PC-9 (cell line): ENCODE measurements at regions not wholly inside any gene's neighbourhood (a gene's known extent, or its start where the extent isn't known, plus 50 kb on each side); places are given as distances from the start of the nearest gene placed in this dataset.

Experiments
- BruUV-seq: library from RNA; stranded (reverse); fragments of 400-500 nt; replicated peaks from 2 replicates; lab custom pipeline; 2021; lab: Mats Ljungman, UMichigan
- CTCF ChIA-PET: fragments of 300-600 bp; sonication (Branson Sonifier 250); formaldehyde crosslinking; loops from one replicate; lab custom pipeline; 2022; ENCODE audit warnings: antibody characterized with exemption; lab: Charles Lee
- POLR2A ChIA-PET: fragments of 300-600 bp; sonication (Branson Sonifier 250); formaldehyde crosslinking; loops from one replicate; lab custom pipeline; 2022; ENCODE audit warnings: antibody characterized with exemption; ENCODE audit not compliant: unreplicated experiment; lab: Charles Lee
- DNase-seq, 2 experiments: peaks; one replicate each; pipeline versions ENCODE4 v3.0.0 to v3.0.0-alpha.2; 2015 to 2022; ENCODE audit warnings: mixed read lengths in 1 of 2
- H2AFZ ChIP-seq: fragments of 200-600 bp; sonication (generic); 2 replicates; pipeline ENCODE4 v1.8.1; 2017; ENCODE audit warnings: antibody characterized with exemption
- H3F3A ChIP-seq: fragments of 200-600 bp; sonication (generic); 2 replicates; pipeline ENCODE4 v1.8.1; 2017; ENCODE audit warnings: antibody characterized with exemption, mild to moderate bottlenecking, low read depth; ENCODE audit not compliant: insufficient read depth
- H3K27ac ChIP-seq: fragments of 200-600 bp; sonication (generic); 2 replicates; pipeline ENCODE4 v1.6.1; 2016; ENCODE audit warnings: mixed run types
- H3K27me3 ChIP-seq: fragments of 200-600 bp; sonication (generic); 2 replicates; pipeline ENCODE4 v1.6.1; 2016; ENCODE audit warnings: low read depth, mixed run types; ENCODE audit not compliant: insufficient read depth
- H3K36me3 ChIP-seq: fragments of 200-600 bp; sonication (generic); 2 replicates; pipeline ENCODE4 v1.6.1; 2016; ENCODE audit warnings: low read depth, mixed run types
- H3K4me1 ChIP-seq: fragments of 200-600 bp; sonication (generic); replicated peaks from 2 replicates; pipeline ENCODE4 v1.6.1; 2016; ENCODE audit warnings: mixed run types; ENCODE audit not compliant: insufficient read depth
- H3K4me2 ChIP-seq: fragments of 200-600 bp; sonication (generic); 2 replicates; pipeline ENCODE4 v1.6.1; 2017; ENCODE audit warnings: mixed run types
- H3K4me3 ChIP-seq: fragments of 200-600 bp; sonication (generic); 2 replicates; pipeline ENCODE4 v1.6.1; 2016; ENCODE audit warnings: mixed run types
- H3K79me2 ChIP-seq: fragments of 200-600 bp; sonication (generic); 2 replicates; pipeline ENCODE4 v1.6.1; 2017; ENCODE audit warnings: low read depth, mixed run types
- H3K9me2 ChIP-seq: fragments of 200-600 bp; sonication (generic); 2 replicates; pipeline ENCODE4 v1.8.1; 2017; ENCODE audit warnings: mild to moderate bottlenecking; ENCODE audit not compliant: insufficient read depth
- H3K9me3 ChIP-seq: fragments of 200-600 bp; sonication (generic); 2 replicates; pipeline ENCODE4 v1.8.1; 2016; ENCODE audit warnings: low read depth; ENCODE audit not compliant: insufficient read depth
- H4K20me1 ChIP-seq: fragments of 200-600 bp; sonication (generic); 2 replicates; pipeline ENCODE4 v1.8.1; 2017; ENCODE audit not compliant: insufficient read depth
- EZH2 ChIP-seq: fragments of 200-600 bp; sonication (generic); IDR thresholded peaks from 2 replicates; pipeline ENCODE4 v1.8.0; 2017; ENCODE audit warnings: antibody characterized with exemption, low read depth
- intact Hi-C: fragments of 100-400 bp; cut with micrococcal nuclease; formaldehyde crosslinking; loops from one replicate; pipeline ENCODE4 v1.10.0; 2022; ENCODE audit not compliant: unreplicated experiment
- TF ChIP-seq, protein P1 (sequence below): fragments of 200-600 bp; sonication (generic); conservative IDR thresholded peaks from 2 replicates; pipeline ENCODE4 v1.6.1; 2017; ENCODE audit warnings: mixed run types, antibody characterized with exemption, mild to moderate bottlenecking, moderate library complexity

GRCh38 chr17:13973960-13974651 lies 95.2 kb upstream of the COX10 start:
- CTCF ChIA-PET: no interaction called here
- DNase-seq: no peak
- H3K27ac ChIP-seq: no peak overlapping the region
- H3K9me3 ChIP-seq: no peaks in the 10 kb centered on the region
- TF ChIP-seq, protein P1, sequence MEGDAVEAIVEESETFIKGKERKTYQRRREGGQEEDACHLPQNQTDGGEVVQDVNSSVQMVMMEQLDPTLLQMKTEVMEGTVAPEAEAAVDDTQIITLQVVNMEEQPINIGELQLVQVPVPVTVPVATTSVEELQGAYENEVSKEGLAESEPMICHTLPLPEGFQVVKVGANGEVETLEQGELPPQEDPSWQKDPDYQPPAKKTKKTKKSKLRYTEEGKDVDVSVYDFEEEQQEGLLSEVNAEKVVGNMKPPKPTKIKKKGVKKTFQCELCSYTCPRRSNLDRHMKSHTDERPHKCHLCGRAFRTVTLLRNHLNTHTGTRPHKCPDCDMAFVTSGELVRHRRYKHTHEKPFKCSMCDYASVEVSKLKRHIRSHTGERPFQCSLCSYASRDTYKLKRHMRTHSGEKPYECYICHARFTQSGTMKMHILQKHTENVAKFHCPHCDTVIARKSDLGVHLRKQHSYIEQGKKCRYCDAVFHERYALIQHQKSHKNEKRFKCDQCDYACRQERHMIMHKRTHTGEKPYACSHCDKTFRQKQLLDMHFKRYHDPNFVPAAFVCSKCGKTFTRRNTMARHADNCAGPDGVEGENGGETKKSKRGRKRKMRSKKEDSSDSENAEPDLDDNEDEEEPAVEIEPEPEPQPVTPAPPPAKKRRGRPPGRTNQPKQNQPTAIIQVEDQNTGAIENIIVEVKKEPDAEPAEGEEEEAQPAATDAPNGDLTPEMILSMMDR: no peak
- no peak for TF ChIP-seq EZH2
- POLR2A ChIA-PET: no interaction called here
- H3F3A ChIP-seq: no peaks in the 10 kb centered on the region
- no peaks in the 10 kb centered on the region for H4K20me1 ChIP-seq
- BruUV-seq: no TSS peak
- H2AFZ ChIP-seq: no peak overlapping the region
- intact Hi-C loops: no loop called here
- no peaks in the 10 kb centered on the region for H3K9me2 ChIP-seq
- no peak overlapping the region for H3K4me2 ChIP-seq
- no peaks in the 10 kb centered on the region for H3K36me3 ChIP-seq
- no peaks in the 10 kb centered on the region for H3K4me1 ChIP-seq
- no peaks in the 10 kb centered on the region for H3K79me2 ChIP-seq
- H3K4me3 ChIP-seq: no peak overlapping the region
- H3K27me3 ChIP-seq: peaks cover 9% of the 10 kb centered on the region

- Histone ChIP-seq H3K4me1 (no peaks in the 10 kb centered on the region), H3F3A (no peaks in the 10 kb centered on the region), H3K27ac (no peak overlapping the region), H3K9me3 (no peaks in the 10 kb centered on the region), H3K36me3 (no peaks in the 10 kb centered on the region), H2AFZ (no peak overlapping the region), H4K20me1 (no peaks in the 10 kb centered on the region), H3K27me3 (peaks cover 9% of the 10 kb centered on the region), H3K4me2 (no peak overlapping the region), H3K79me2 (no peaks in the 10 kb centered on the region), H3K4me3 (no peak overlapping the region), H3K9me2 (no peaks in the 10 kb centered on the region)
- DNase-seq: no peak
- ChIA-PET CTCF (no interaction called here), POLR2A (no interaction called here)
- TF ChIP-seq, protein P1: no peak
- no peak for TF ChIP-seq EZH2
- intact Hi-C loops: no loop called here
- no TSS peak for BruUV-seq
Observed at GRCh38 chr17:13977837-13978236, 91.5 kb upstream of the COX10 start.

GRCh38 chr17:13978478-13978877 lies 90.8 kb upstream of the COX10 start:
- no peak for TF ChIP-seq EZH2
- TF ChIP-seq, protein P1: no peak
- Histone ChIP-seq H3F3A (no peaks in the 10 kb centered on the region), H3K9me3 (no peaks in the 10 kb centered on the region), H4K20me1 (no peaks in the 10 kb centered on the region), H3K27ac (no peak overlapping the region), H3K79me2 (no peaks in the 10 kb centered on the region), H3K4me3 (no peak overlapping the region), H3K4me2 (no peak overlapping the region), H3K27me3 (peaks cover 6% of the 10 kb centered on the region; the same call in 1 of the 2 replicates), H2AFZ (no peak overlapping the region), H3K9me2 (no peaks in the 10 kb centered on the region), H3K36me3 (no peaks in the 10 kb centered on the region), H3K4me1 (no peaks in the 10 kb centered on the region)
- POLR2A ChIA-PET: no interaction called here
- BruUV-seq: no TSS peak
- DNase-seq: no peak
- CTCF ChIA-PET: no interaction called here
- intact Hi-C loops: no loop called here
